ENCODE measurements at regions not wholly inside any gene's neighbourhood (a gene's known extent, or its start where the extent isn't known, plus 50 kb on each side); places are given as distances from the start of the nearest gene placed in this dataset.

DNA sequence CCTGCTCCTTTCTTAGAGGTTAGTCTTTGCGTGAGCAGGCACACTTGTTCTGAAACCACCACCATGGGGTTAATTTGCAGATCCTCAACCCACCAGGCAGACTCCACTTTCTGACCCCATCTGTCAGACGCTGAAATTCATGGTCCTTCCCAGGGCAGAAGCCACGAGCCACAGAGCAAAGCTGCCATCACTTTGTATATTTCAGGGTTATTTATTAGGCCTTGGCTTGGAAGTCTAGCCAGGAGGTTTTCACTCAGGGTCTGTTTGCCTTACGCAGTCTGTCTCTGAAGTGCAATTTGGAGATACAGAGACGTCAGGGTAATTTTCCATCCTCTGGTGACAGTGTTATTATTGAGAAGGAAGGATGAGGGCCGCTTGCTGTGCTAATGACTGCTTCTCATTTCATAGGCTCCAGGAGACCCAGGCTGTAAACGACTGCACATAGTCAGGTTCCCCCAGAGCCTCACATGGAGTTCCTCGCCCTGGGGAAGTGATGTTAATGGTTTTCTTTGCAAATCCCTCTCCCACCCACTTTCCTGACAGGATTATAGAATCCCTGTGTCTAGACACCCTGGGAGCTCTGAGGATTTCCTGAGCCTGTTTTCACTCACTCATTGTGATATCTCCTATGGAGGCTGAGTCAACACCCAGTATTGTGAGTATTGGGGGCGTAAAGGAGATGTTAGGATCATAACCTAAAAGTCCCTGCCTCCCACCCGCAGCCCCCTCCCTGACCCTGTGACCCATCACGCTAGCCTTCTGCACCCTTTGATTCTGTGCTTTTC lies 269.0 kb downstream of the ABCC12 start:
- TF ChIP-seq, protein P1, sequence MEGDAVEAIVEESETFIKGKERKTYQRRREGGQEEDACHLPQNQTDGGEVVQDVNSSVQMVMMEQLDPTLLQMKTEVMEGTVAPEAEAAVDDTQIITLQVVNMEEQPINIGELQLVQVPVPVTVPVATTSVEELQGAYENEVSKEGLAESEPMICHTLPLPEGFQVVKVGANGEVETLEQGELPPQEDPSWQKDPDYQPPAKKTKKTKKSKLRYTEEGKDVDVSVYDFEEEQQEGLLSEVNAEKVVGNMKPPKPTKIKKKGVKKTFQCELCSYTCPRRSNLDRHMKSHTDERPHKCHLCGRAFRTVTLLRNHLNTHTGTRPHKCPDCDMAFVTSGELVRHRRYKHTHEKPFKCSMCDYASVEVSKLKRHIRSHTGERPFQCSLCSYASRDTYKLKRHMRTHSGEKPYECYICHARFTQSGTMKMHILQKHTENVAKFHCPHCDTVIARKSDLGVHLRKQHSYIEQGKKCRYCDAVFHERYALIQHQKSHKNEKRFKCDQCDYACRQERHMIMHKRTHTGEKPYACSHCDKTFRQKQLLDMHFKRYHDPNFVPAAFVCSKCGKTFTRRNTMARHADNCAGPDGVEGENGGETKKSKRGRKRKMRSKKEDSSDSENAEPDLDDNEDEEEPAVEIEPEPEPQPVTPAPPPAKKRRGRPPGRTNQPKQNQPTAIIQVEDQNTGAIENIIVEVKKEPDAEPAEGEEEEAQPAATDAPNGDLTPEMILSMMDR (IDR thresholded peaks at IDR 0.05) = no peak
- no peak for TF ChIP-seq EP300 (IDR thresholded peaks at IDR 0.05)
- TF ChIP-seq POLR2AphosphoS5 (IDR thresholded peaks at IDR 0.05) = no peak
- no peak for TF ChIP-seq POLR2A (IDR thresholded peaks at IDR 0.05)
- Histone ChIP-seq H3K36me3 (no peaks in the 10 kb centered on the region), H3K9me3 (no peaks in the 10 kb centered on the region), H3K4me3 (no peak overlapping the region), H3K27ac (no peak overlapping the region), H3K4me1 (no peaks in the 10 kb centered on the region), H3K27me3 (peaks cover 20% of the 10 kb centered on the region)
- ATAC-seq = no peak
- 21 to 25% methylated on average over 5 of the region's 11 CpGs for WGBS, 2 donors (ENCODE audit: low coverage in 1 of 2)

DNA sequence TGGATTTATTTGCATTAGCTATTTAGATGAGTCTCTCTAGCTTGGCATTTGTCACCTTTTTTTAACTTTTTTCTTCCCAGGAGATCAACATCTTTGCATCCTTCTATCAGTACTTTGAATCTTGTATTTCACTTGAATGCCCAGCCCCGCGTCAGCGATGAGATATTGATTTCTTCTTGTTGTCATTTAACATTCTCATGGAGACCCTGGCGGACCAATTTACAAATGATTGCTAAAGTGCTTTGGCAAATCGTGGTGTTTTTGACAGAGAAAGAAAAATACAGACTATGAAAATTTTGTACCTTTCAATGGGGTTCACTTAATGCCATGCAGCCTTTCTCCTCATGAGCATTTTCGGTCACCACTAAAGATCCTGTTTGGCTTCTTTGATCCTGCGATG lies 269.7 kb downstream of the ABCC12 start:
- H3K36me3 ChIP-seq = no peaks in the 10 kb centered on the region
- TF ChIP-seq POLR2AphosphoS5 (IDR thresholded peaks at IDR 0.05) = no peak
- TF ChIP-seq, protein P1 (IDR thresholded peaks at IDR 0.05) = no peak
- TF ChIP-seq POLR2A (IDR thresholded peaks at IDR 0.05) = no peak
- TF ChIP-seq EP300 (IDR thresholded peaks at IDR 0.05) = no peak
- H3K9me3 ChIP-seq = no peaks in the 10 kb centered on the region
- no peak overlapping the region for H3K27ac ChIP-seq
- H3K4me3 ChIP-seq = no peak overlapping the region
- H3K4me1 ChIP-seq = no peaks in the 10 kb centered on the region
- WGBS, 2 donors (ENCODE audit: low coverage in 1 of 2) = 40 to 64% methylated on average over 5 to 6 of the region's 7 CpGs
- H3K27me3 ChIP-seq = peaks cover 20% of the 10 kb centered on the region
- ATAC-seq = no peak

DNA sequence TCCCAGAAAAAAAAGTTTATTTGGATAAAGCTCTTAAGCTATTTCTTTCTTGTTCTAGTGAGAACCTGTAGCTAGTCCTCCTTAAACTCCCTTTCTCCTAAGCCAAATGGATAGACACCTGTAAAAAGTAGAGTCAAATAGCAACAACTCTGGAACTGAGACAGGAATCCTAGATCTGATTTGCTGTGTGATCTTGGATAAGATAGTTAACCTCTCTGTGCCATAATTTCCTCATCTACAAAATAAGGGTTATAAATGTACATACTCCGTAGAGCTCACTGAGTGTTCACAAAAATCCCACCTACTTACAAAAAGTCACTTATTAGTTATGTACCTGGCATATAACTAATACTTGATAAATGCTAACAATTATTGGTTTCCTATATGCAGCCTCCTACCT lies 270.3 kb downstream of the ABCC12 start:
- Histone ChIP-seq H3K4me1 (no peaks in the 10 kb centered on the region), H3K27me3 (peaks cover 20% of the 10 kb centered on the region), H3K9me3 (no peaks in the 10 kb centered on the region), H3K36me3 (no peaks in the 10 kb centered on the region), H3K27ac (no peak overlapping the region), H3K4me3 (no peak overlapping the region)
- 86 to 90% methylated on average over 1 of the region's 1 CpG for WGBS, 2 donors (ENCODE audit: low coverage in 1 of 2)
- no peak for TF ChIP-seq POLR2A (IDR thresholded peaks at IDR 0.05)
- TF ChIP-seq EP300 (IDR thresholded peaks at IDR 0.05) = no peak
- TF ChIP-seq, protein P1 (IDR thresholded peaks at IDR 0.05) = no peak
- TF ChIP-seq POLR2AphosphoS5 (IDR thresholded peaks at IDR 0.05) = no peak
- ATAC-seq = no peak

DNA sequence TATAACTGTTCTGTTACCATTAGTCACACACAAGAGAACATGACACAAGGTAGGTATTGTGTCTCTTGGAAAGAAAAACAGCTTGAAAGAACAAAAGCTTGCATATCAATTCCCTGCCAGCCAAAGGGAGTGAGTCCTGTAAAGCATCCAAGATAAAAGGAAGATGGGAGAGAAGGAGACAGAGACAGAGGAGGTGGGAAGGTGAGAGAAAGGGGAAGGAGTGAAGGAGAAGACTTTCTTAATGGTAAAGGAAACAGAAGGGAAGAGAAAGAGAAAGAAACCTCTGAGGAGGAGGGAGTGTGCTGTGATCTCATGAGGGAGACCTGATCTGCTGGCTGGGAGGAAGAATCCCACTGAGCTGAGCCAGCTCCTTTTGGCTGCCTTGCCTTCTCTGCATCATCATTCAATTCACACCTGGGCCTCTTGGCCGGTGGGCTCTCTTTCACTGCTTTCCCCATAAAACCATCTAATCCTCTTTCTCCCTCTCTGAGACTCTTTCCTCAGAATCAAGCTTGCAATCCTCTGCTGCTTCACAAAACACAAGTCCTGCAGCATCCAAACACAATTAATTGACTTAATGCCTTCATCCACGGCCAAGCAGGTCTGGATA lies 271.6 kb downstream of the ABCC12 start:
- 14% methylated on average over 2 of the region's 2 CpGs for WGBS, 2 donors (ENCODE audit: low coverage in 1 of 2)
- H3K4me3 ChIP-seq = no peak overlapping the region
- H3K27ac ChIP-seq = no peak overlapping the region
- ATAC-seq = no peak
- no peaks in the 10 kb centered on the region for H3K36me3 ChIP-seq
- no peak for TF ChIP-seq POLR2AphosphoS5 (IDR thresholded peaks at IDR 0.05)
- TF ChIP-seq POLR2A (IDR thresholded peaks at IDR 0.05) = no peak
- TF ChIP-seq, protein P1 (IDR thresholded peaks at IDR 0.05) = no peak
- no peak for TF ChIP-seq EP300 (IDR thresholded peaks at IDR 0.05)
- no peaks in the 10 kb centered on the region for H3K9me3 ChIP-seq
- H3K27me3 ChIP-seq = peaks cover 16% of the 10 kb centered on the region
- no peaks in the 10 kb centered on the region for H3K4me1 ChIP-seq

DNA sequence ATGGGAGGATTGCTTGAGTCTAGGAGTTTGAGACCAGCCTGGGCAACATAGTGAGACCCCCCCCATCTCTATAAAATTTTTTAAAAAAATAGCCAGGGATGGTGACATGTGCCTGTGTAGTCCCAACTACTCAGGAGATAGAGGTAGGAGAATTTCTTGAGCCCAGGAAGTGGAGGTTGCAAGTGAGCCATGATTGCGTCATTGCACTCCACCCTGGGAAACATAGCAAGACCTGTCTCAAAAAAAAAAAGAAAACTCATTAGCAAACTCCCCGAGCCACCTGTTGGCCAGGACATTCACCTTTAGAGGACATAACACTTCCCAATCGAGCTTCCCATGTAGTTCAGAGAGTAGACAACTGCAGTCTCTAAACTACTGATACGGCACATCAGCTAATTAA lies 274.2 kb downstream of the ABCC12 start:
- no peaks in the 10 kb centered on the region for H3K4me1 ChIP-seq
- ATAC-seq = no peak
- WGBS, 2 donors (ENCODE audit: low coverage in 1 of 2) = 82 to 90% methylated on average over 3 to 4 of the region's 4 CpGs

More for the DNA sequence above, 274.2 kb downstream of the ABCC12 start:
- Histone ChIP-seq H3K9me3 (no peaks in the 10 kb centered on the region), H3K36me3 (no peaks in the 10 kb centered on the region), H3K4me3 (no peak overlapping the region), H3K27ac (no peak overlapping the region), H3K27me3 (no peaks in the 10 kb centered on the region)
- no peak for TF ChIP-seq POLR2A (IDR thresholded peaks at IDR 0.05)
- no peak for TF ChIP-seq EP300 (IDR thresholded peaks at IDR 0.05)
